NCI-H345 treated with DMSO at 0.1 percent for 48 hours (cell line): ENCODE measurements at regions not wholly inside any gene's neighbourhood (a gene's known extent, or its start where the extent isn't known, plus 50 kb on each side); places are given as distances from the start of the nearest gene placed in this dataset.

Experiments
- DNase-seq: peaks from one replicate; lab custom pipeline; 2025; ENCODE audit not compliant: unreplicated experiment; lab: John Stamatoyannopoulos, UW

- DNase-seq: no peak
These were observed 131.1 kb upstream of the COL21A1 start for GRCh38 chr6:56378507-56378906.

GRCh38 chr6:56377295-56377694 is 129.9 kb upstream of the COL21A1 start:
- DNase-seq: no peak

- DNase-seq: no peak
These were observed 128.4 kb upstream of the COL21A1 start for GRCh38 chr6:56375806-56376205.

GRCh38 chr6:56374841-56375369 is 127.5 kb upstream of the COL21A1 start:
- DNase-seq: no peak

- no peak for DNase-seq
These were observed 125.1 kb upstream of the COL21A1 start for GRCh38 chr6:56372406-56372995.

GRCh38 chr6:56370561-56371211 is 123.3 kb upstream of the COL21A1 start:
- peak; percentile 88 for DNase-seq

GRCh38 chr6:56370127-56370540 is 122.8 kb upstream of the COL21A1 start:
- no peak for DNase-seq

- no peak for DNase-seq
These were observed 121.1 kb upstream of the COL21A1 start for GRCh38 chr6:56368491-56368890.

- no peak for DNase-seq
These were observed 118.9 kb upstream of the COL21A1 start for GRCh38 chr6:56366141-56366852.

- no peak for DNase-seq
These were observed 117.5 kb upstream of the COL21A1 start for GRCh38 chr6:56364827-56365339.

- no peak for DNase-seq
These were observed 117.0 kb upstream of the COL21A1 start for GRCh38 chr6:56364431-56364826.

- DNase-seq: peak; percentile 23
These were observed 116.5 kb upstream of the COL21A1 start for GRCh38 chr6:56363796-56364430.

GRCh38 chr6:56361812-56362211 is 114.4 kb upstream of the COL21A1 start:
- DNase-seq: no peak

GRCh38 chr6:56359201-56359899 is 112.0 kb upstream of the COL21A1 start:
- DNase-seq: peak; percentile 63

GRCh38 chr6:56357616-56358373 is 110.4 kb upstream of the COL21A1 start:
- no peak for DNase-seq

GRCh38 chr6:56356426-56356825 is 109.0 kb upstream of the COL21A1 start:
- DNase-seq: no peak

GRCh38 chr6:56353860-56354259 is 106.5 kb upstream of the COL21A1 start:
- DNase-seq: no peak

GRCh38 chr6:56350628-56351260 is 103.4 kb upstream of the COL21A1 start:
- no peak for DNase-seq

- no peak for DNase-seq
These were observed 101.8 kb upstream of the COL21A1 start for GRCh38 chr6:56349194-56349593.

- DNase-seq: no peak
These were observed 101.2 kb upstream of the COL21A1 start for GRCh38 chr6:56348578-56348977.
